ENCODE measurements at regions not wholly inside any gene's neighbourhood (a gene's known extent, or its start where the extent isn't known, plus 50 kb on each side); places are given as distances from the start of the nearest gene placed in this dataset.

GRCh38 chr5:18497089-18497488 lies 862.8 kb downstream of the TAF11L14 start:
- Histone ChIP-seq H3K27me3 (ENCODE audit: control insufficient read depth in 2 of 2, insufficient read depth in 2 of 2, low read length in 2 of 2) (no peaks in the 10 kb centered on the region), H4K20me1 (replicated peaks; ENCODE audit: control insufficient read depth, insufficient read depth, low read length) (no peaks in the 10 kb centered on the region), H3K27ac (ENCODE audit: extremely low read depth, low read depth, low read length) (no peak overlapping the region), H3K4me1 (replicated peaks in 1 of 2; ENCODE audit: control insufficient read depth in 2 of 2, insufficient read depth in 2 of 2, low read length in 2 of 2) (no peaks in the 10 kb centered on the region), H3K4me3 (no peak overlapping the region), H3K9ac (ENCODE audit: insufficient read depth in 1 of 2, low read depth in 2 of 2, low read length in 2 of 2) (no peak overlapping the region), H3K4me2 (ENCODE audit: insufficient read depth, low read length) (no peak overlapping the region), H3K79me2 (ENCODE audit: control insufficient read depth, insufficient read depth, low read length) (no peaks in the 10 kb centered on the region), H2AFZ (ENCODE audit: low read depth, low read length) (no peak overlapping the region), H3K9me3 (replicated peaks; ENCODE audit: control insufficient read depth, insufficient read depth, low read depth, low read length) (no peaks in the 10 kb centered on the region), H3K36me3 (ENCODE audit: control insufficient read depth, insufficient read depth, low read length) (no peaks in the 10 kb centered on the region), H3K9me1 (ENCODE audit: control insufficient read depth, insufficient read depth, low read length) (no peaks in the 10 kb centered on the region)
- DNase-seq (ENCODE audit: extremely low read depth in 1 of 4, low spot score in 3 of 4) (no peak), FAIRE-seq (no peak), ATAC-seq (no peak)
- intact Hi-C loops (cut with micrococcal nuclease), result no loop called here
- no TSS peak for BruUV-seq (replicated peaks)
- POLR2A ChIA-PET, result no interaction called here
- CTCF ChIA-PET (ENCODE audit: low intra/inter-chr PET ratio), result no interaction called here
- in situ Hi-C loops (cut with MboI), result no loop called here
- WGBS (ENCODE audit: insufficient coverage, low coverage, missing lambda C conversion rate), result 0% methylated on average over 2 of the region's 2 CpGs
- TF ChIP-seq SMARCB1 (IDR thresholded peaks at IDR 0.05; ENCODE audit: insufficient read length, low read depth) (no peak), ZBED1 (IDR thresholded peaks at IDR 0.05) (no peak), THRB (CRISPR knock-in tag; conservative IDR thresholded peaks at IDR 0.05) (no peak), ZBTB40 (IDR thresholded peaks at IDR 0.05) (no peak), ZBTB40 (CRISPR knock-in tag; IDR thresholded peaks at IDR 0.05) (no peak), OTX1 (CRISPR knock-in tag; IDR thresholded peaks at IDR 0.05) (no peak), CC2D1A (IDR thresholded peaks at IDR 0.05) (no peak), GABPA (tag; conservative IDR thresholded peaks at IDR 0.05; ENCODE audit: low read depth) (no peak), MYC (IDR thresholded peaks at IDR 0.05; ENCODE audit: low read depth, low read length) (no peak), MYC (CRISPR knock-in tag; IDR thresholded peaks at IDR 0.05; ENCODE audit: borderline replicate concordance, low read depth) (no peak), ZHX1 (conservative IDR thresholded peaks at IDR 0.05; ENCODE audit: low read length) (no peak), ZNF76 (CRISPR knock-in tag; IDR thresholded peaks at IDR 0.05; ENCODE audit: borderline replicate concordance) (no peak)
